SK-N-SH treated with all-trans-retinoic acid at 6 μM for 48 hours (cell line): ENCODE measurements at regions not wholly inside any gene's neighbourhood (a gene's known extent, or its start where the extent isn't known, plus 50 kb on each side); places are given as distances from the start of the nearest gene placed in this dataset.

Experiments
- GLIS3 ChIP-seq: fragments of 250-450 bp; sonication (Bioruptor Pico); IDR thresholded peaks from 2 replicates; pipeline ENCODE4 v1.5.0; 2020; ENCODE audit warnings: mild to moderate bottlenecking, moderate library complexity
- PPARA ChIP-seq: fragments of 250-450 bp; sonication (Bioruptor Pico); IDR thresholded peaks from 2 replicates; pipeline ENCODE4 v1.5.0; 2020; ENCODE audit warnings: mild to moderate bottlenecking, borderline replicate concordance
- RARB ChIP-seq: fragments of 250-450 bp; sonication (Bioruptor Pico); IDR thresholded peaks from 2 replicates; pipeline ENCODE4 v1.8.0; 2021; ENCODE audit warnings: mild to moderate bottlenecking, moderate library complexity
- ZC3H10 ChIP-seq: fragments of 250-450 bp; sonication (Bioruptor Pico); IDR thresholded peaks from 2 replicates; pipeline ENCODE4 v1.5.1; 2021; ENCODE audit warnings: mild to moderate bottlenecking, moderate library complexity
- ZFP3 ChIP-seq: fragments of 250-450 bp; sonication (Bioruptor Pico); IDR thresholded peaks from 2 replicates; pipeline ENCODE4 v1.5.0; 2020; ENCODE audit warnings: mild to moderate bottlenecking, moderate library complexity
- ZFP30 ChIP-seq: fragments of 450-650 bp; formaldehyde crosslinking; IDR thresholded peaks from 2 replicates; pipeline ENCODE4 v1.5.0; 2022; ENCODE audit warnings: mild to moderate bottlenecking, moderate library complexity

DNA sequence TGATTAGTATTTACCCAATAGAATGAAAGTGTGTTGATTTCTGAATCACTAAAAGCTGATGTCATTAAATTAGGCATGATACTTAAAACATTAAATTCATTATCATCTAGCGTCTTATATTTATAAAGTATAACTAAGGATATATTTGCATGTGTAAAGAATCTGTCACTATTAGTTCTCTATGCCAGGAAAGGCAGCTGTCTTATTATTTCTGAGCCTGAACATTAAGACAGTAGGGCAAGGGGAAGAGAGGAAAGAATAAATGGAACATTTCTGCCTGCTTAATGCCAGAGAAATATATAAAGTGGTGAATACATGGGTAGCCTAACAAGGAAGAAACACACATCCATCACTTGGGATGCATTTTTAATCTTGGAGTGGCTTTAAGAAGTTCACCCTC, 965.1 kb upstream of the TMEM132C start:
- TF ChIP-seq ZFP30: no peak
- TF ChIP-seq ZFP3 (CRISPR knock-in tag): no peak
- no peak for TF ChIP-seq GLIS3 (CRISPR knock-in tag)
- no peak for TF ChIP-seq ZC3H10 (CRISPR knock-in tag)
- TF ChIP-seq RARB: no peak
- TF ChIP-seq PPARA (CRISPR knock-in tag): no peak
